ENCODE measurements at regions not wholly inside any gene's neighbourhood (a gene's known extent, or its start where the extent isn't known, plus 50 kb on each side); places are given as distances from the start of the nearest gene placed in this dataset.

- TF ChIP-seq ZFP3 (CRISPR knock-in tag; IDR thresholded peaks at IDR 0.05) = no peak
- no peak for TF ChIP-seq ARNTL (CRISPR knock-in tag; IDR thresholded peaks at IDR 0.05; ENCODE audit: borderline replicate concordance, low read depth)
- TF ChIP-seq ISL1 (CRISPR knock-in tag; IDR thresholded peaks at IDR 0.05) = no peak
- TF ChIP-seq ZFP30 (CRISPR knock-in tag; IDR thresholded peaks at IDR 0.05) = no peak
- no peak for TF ChIP-seq CSRNP3 (CRISPR knock-in tag; IDR thresholded peaks at IDR 0.05)
- no peak for TF ChIP-seq ZNF565 (CRISPR knock-in tag; conservative IDR thresholded peaks at IDR 0.05; ENCODE audit: low read depth)
These were observed 159.4 kb upstream of the TWIST2 start for GRCh38 chr2:238688193-238689153.
